ENCODE measurements at regions not wholly inside any gene's neighbourhood (a gene's known extent, or its start where the extent isn't known, plus 50 kb on each side); places are given as distances from the start of the nearest gene placed in this dataset.

DNA sequence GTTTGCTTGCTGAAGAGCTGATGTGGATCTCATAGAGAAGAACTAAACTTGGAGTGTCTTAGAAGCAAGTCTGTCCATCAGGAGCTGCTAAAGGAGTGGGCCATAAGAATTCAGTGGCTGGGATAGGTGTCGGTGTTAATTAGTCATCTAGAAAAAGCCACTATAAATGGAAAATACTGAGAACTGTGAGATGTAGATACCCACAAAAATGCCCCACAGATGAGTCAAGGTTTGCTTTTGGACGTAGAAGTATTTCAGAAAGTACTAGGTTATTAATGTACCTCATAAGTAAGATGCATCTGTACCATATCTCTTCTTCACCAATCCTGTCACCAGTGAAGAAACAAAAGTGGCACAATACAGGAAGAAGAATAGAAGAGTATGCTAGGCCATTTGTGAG is 530.9 kb upstream of the TGFBR2 start:
- H3K4ac ChIP-seq (replicated peaks; ENCODE audit: insufficient read length, low read depth, low read length), result no peak overlapping the region
- no peak overlapping the region for H2BK15ac ChIP-seq (ENCODE audit: low read length)
- H3K9ac ChIP-seq (replicated peaks in 1 of 4; ENCODE audit: extremely low read depth in 1 of 4, low read depth in 3 of 4, low read length in 3 of 4), result no peak overlapping the region
- no peak overlapping the region for H4K8ac ChIP-seq (ENCODE audit: extremely low read depth, insufficient read depth, low read length)
- no peak for DNase-seq (ENCODE audit: low read depth in 1 of 2, low spot score in 2 of 2)
- H3K9me3 ChIP-seq (ENCODE audit: insufficient read depth in 2 of 2, low read depth in 1 of 2, low read length in 1 of 2), result no peaks in the 10 kb centered on the region
- H3K27ac ChIP-seq (ENCODE audit: low read depth, low read length), result no peak overlapping the region
- no peak overlapping the region for H4K91ac ChIP-seq (replicated peaks; ENCODE audit: insufficient read length, low read length)
- H3K79me2 ChIP-seq (ENCODE audit: control insufficient read depth in 1 of 2, insufficient read depth in 2 of 2, low read length in 2 of 2), result no peaks in the 10 kb centered on the region
- H3K27me3 ChIP-seq (replicated peaks in 1 of 4; ENCODE audit: control insufficient read depth in 3 of 4, extremely low read depth in 1 of 4, insufficient read depth in 3 of 4, low read length in 3 of 4), result peaks cover 3 to 22% (median 14%) of the 10 kb centered on the region in 4 experiments
- TF ChIP-seq SAP30 (IDR thresholded peaks at IDR 0.05; ENCODE audit: insufficient read depth, insufficient replicate concordance, low read length) (no peak), JUND (IDR thresholded peaks at IDR 0.05; ENCODE audit: low read length) (no peak), BRCA1 (IDR thresholded peaks at IDR 0.05; ENCODE audit: low read depth, low read length) (no peak)
- H3K18ac ChIP-seq (ENCODE audit: extremely low read depth, low read length), result no peak overlapping the region
- no peak overlapping the region for H2BK12ac ChIP-seq (ENCODE audit: low read depth, low read length)
- ChIA-PET CTCF (ENCODE audit: partially characterized antibody) (interaction anchor here (2.6 kb wide), 1 partner anchor 15 kb away, joined by 10 read pairs; no protein-coding TSS in a partner anchor), POLR2A (ENCODE audit: partially characterized antibody) (no interaction called here)
- H2BK5ac ChIP-seq (ENCODE audit: low read depth, low read length), result no peak overlapping the region
- H2AK5ac ChIP-seq (ENCODE audit: low read depth, low read length), result no peak overlapping the region
- no peaks in the 10 kb centered on the region for H3K36me3 ChIP-seq (ENCODE audit: control insufficient read depth in 2 of 4, insufficient read depth in 4 of 4, low read length in 3 of 4)
- no peaks in the 10 kb centered on the region for H3K4me1 ChIP-seq (replicated peaks in 1 of 4; ENCODE audit: control insufficient read depth in 3 of 4, insufficient read depth in 4 of 4, low read length in 3 of 4)
- no peak for FAIRE-seq
- WGBS, 2 experiments (ENCODE audit: extremely low coverage in 1 of 2, insufficient coverage in 1 of 2, insufficient read length in 1 of 2, insufficient replicate concordance in 2 of 2, low coverage in 1 of 2, low lambda C conversion rate in 2 of 2, missing lambda C conversion rate in 1 of 2), result 84% methylated on average over 2 of the region's 2 CpGs; no CpG with 5 or more reads in 1 of the 2 experiments
- H2BK120ac ChIP-seq (replicated peaks; ENCODE audit: low read depth, low read length), result no peak overlapping the region
- H2BK20ac ChIP-seq (ENCODE audit: low read length), result no peak overlapping the region
- H3K4me3 ChIP-seq (ENCODE audit: extremely low read depth in 1 of 4, insufficient read depth in 2 of 4, low read depth in 3 of 4, low read length in 4 of 4), result no peak overlapping the region
- H3K23me2 ChIP-seq (ENCODE audit: low read depth, low read length), result no peaks in the 10 kb centered on the region
- no peak overlapping the region for H4K5ac ChIP-seq (ENCODE audit: insufficient read length, low read depth, low read length)
- no peak overlapping the region for H3K56ac ChIP-seq (replicated peaks; ENCODE audit: insufficient read length, low read depth, low read length)
- H4K20me1 ChIP-seq (replicated peaks in 1 of 2; ENCODE audit: control insufficient read depth in 1 of 2, insufficient read depth in 2 of 2, low read length in 2 of 2), result no peaks in the 10 kb centered on the region
- no peak overlapping the region for H3K4me2 ChIP-seq (ENCODE audit: insufficient read depth in 1 of 2, low read depth in 2 of 2, low read length in 2 of 2)
- H3K79me1 ChIP-seq (ENCODE audit: low read depth, low read length), result no peaks in the 10 kb centered on the region
- H3K14ac ChIP-seq (ENCODE audit: insufficient read length), result no peak overlapping the region
- no peak overlapping the region for H3K23ac ChIP-seq (ENCODE audit: insufficient read length)
- H2AFZ ChIP-seq (ENCODE audit: low read length), result no peak overlapping the region
